ENCODE measurements at regions not wholly inside any gene's neighbourhood (a gene's known extent, or its start where the extent isn't known, plus 50 kb on each side); places are given as distances from the start of the nearest gene placed in this dataset.

- no peak for TF ChIP-seq RAD21 (IDR thresholded peaks at IDR 0.05; ENCODE audit: low read depth)
These were observed 102.9 kb downstream of the ZFP36L2 start for GRCh38 chr2:43123486-43123885.

GRCh38 chr2:43123028-43123427 lies 103.4 kb downstream of the ZFP36L2 start:
- TF ChIP-seq EGR1 (IDR thresholded peaks at IDR 0.05) (no peak), MAX (IDR thresholded peaks at IDR 0.05) (no peak), CEBPB (IDR thresholded peaks at IDR 0.05) (no peak), TEAD4 (IDR thresholded peaks at IDR 0.05) (no peak), USF1 (IDR thresholded peaks at IDR 0.05) (no peak), REST (IDR thresholded peaks at IDR 0.05; ENCODE audit: low read depth) (no peak), CREB1 (IDR thresholded peaks at IDR 0.05; ENCODE audit: low read depth) (no peak), TAF1 (IDR thresholded peaks at IDR 0.05; ENCODE audit: low read depth) (no peak), RAD21 (IDR thresholded peaks at IDR 0.05; ENCODE audit: low read depth) (no peak), YY1 (IDR thresholded peaks at IDR 0.05; ENCODE audit: low read depth) (no peak), ZBTB7A (IDR thresholded peaks at IDR 0.05; ENCODE audit: low read depth) (no peak), NFIC (IDR thresholded peaks at IDR 0.05) (no peak), FOXM1 (IDR thresholded peaks at IDR 0.05; ENCODE audit: borderline replicate concordance, low read depth) (no peak), TCF12 (IDR thresholded peaks at IDR 0.05; ENCODE audit: low read depth) (no peak), EP300 (IDR thresholded peaks at IDR 0.05; ENCODE audit: borderline replicate concordance) (no peak)

GRCh38 chr2:43121580-43122314 lies 104.7 kb downstream of the ZFP36L2 start:
- TF ChIP-seq MAX (IDR thresholded peaks at IDR 0.05), result no peak
- peak; percentile 74 for TF ChIP-seq REST (IDR thresholded peaks at IDR 0.05; ENCODE audit: low read depth)

GRCh38 chr2:43119303-43119702 lies 107.1 kb downstream of the ZFP36L2 start:
- TF ChIP-seq CEBPB (IDR thresholded peaks at IDR 0.05), result no peak
- no peak for TF ChIP-seq TAF1 (IDR thresholded peaks at IDR 0.05; ENCODE audit: low read depth)
- TF ChIP-seq FOXM1 (IDR thresholded peaks at IDR 0.05; ENCODE audit: borderline replicate concordance, low read depth), result no peak
- no peak for TF ChIP-seq CREB1 (IDR thresholded peaks at IDR 0.05; ENCODE audit: low read depth)
- TF ChIP-seq YY1 (IDR thresholded peaks at IDR 0.05; ENCODE audit: low read depth), result no peak
- TF ChIP-seq REST (IDR thresholded peaks at IDR 0.05; ENCODE audit: low read depth), result no peak
- TF ChIP-seq USF1 (IDR thresholded peaks at IDR 0.05), result no peak
- TF ChIP-seq MAX (IDR thresholded peaks at IDR 0.05), result no peak
- TF ChIP-seq EP300 (IDR thresholded peaks at IDR 0.05; ENCODE audit: borderline replicate concordance), result no peak
- no peak for TF ChIP-seq TEAD4 (IDR thresholded peaks at IDR 0.05)
- no peak for TF ChIP-seq EGR1 (IDR thresholded peaks at IDR 0.05)
- no peak for TF ChIP-seq TCF12 (IDR thresholded peaks at IDR 0.05; ENCODE audit: low read depth)
- no peak for TF ChIP-seq ZBTB7A (IDR thresholded peaks at IDR 0.05; ENCODE audit: low read depth)
- TF ChIP-seq NFIC (IDR thresholded peaks at IDR 0.05), result no peak
- no peak for TF ChIP-seq RAD21 (IDR thresholded peaks at IDR 0.05; ENCODE audit: low read depth)

Data from Ishikawa (cell line).